ENCODE measurements at regions not wholly inside any gene's neighbourhood (a gene's known extent, or its start where the extent isn't known, plus 50 kb on each side); places are given as distances from the start of the nearest gene placed in this dataset.

DNA sequence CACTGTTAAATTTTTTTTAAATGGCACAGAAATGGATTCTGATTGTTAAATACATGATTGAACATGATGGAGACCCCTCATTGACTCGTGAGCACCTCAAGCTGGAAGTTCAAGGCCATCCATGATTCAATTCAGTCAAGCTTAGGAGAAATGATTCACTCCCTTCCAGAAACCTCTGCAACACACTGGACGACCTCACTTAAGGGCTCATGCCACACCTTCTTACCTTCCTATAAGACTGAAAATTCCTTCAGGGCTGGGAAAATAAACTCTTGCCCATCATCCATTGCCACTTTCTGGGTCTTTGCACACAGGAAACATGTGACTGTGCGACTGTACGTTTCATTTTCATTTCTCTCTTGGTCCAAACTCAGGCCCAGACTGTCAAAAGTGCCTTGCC is 196.4 kb downstream of the TBXT start:
- ChIA-PET CTCF (no interaction called here), POLR2A (no interaction called here)
- TF ChIP-seq TARDBP (IDR thresholded peaks at IDR 0.05) (no peak), FOXM1 (IDR thresholded peaks at IDR 0.05; ENCODE audit: borderline replicate concordance) (no peak), HDGF (IDR thresholded peaks at IDR 0.05; ENCODE audit: borderline replicate concordance) (no peak), CTBP1 (IDR thresholded peaks at IDR 0.05; ENCODE audit: borderline replicate concordance) (no peak), LEF1 (IDR thresholded peaks at IDR 0.05; ENCODE audit: borderline replicate concordance) (no peak), SUZ12 (IDR thresholded peaks at IDR 0.05) (no peak), NFRKB (IDR thresholded peaks at IDR 0.05) (no peak), BHLHE40 (IDR thresholded peaks at IDR 0.05; ENCODE audit: borderline replicate concordance) (no peak), FOXA1 (IDR thresholded peaks at IDR 0.05) (no peak), ARNT (IDR thresholded peaks at IDR 0.05) (no peak), ZNF384 (IDR thresholded peaks at IDR 0.05) (no peak), FOXK2 (IDR thresholded peaks at IDR 0.05) (no peak), SP1 (IDR thresholded peaks at IDR 0.05) (no peak), ELF4 (IDR thresholded peaks at IDR 0.05) (no peak), L3MBTL2 (conservative IDR thresholded peaks at IDR 0.05) (no peak)
- TF ChIP-seq, protein P1, sequence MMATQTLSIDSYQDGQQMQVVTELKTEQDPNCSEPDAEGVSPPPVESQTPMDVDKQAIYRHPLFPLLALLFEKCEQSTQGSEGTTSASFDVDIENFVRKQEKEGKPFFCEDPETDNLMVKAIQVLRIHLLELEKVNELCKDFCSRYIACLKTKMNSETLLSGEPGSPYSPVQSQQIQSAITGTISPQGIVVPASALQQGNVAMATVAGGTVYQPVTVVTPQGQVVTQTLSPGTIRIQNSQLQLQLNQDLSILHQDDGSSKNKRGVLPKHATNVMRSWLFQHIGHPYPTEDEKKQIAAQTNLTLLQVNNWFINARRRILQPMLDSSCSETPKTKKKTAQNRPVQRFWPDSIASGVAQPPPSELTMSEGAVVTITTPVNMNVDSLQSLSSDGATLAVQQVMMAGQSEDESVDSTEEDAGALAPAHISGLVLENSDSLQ (IDR thresholded peaks at IDR 0.05) = no peak
- no peak for DNase-seq (ENCODE audit: extremely low spot score)

DNA sequence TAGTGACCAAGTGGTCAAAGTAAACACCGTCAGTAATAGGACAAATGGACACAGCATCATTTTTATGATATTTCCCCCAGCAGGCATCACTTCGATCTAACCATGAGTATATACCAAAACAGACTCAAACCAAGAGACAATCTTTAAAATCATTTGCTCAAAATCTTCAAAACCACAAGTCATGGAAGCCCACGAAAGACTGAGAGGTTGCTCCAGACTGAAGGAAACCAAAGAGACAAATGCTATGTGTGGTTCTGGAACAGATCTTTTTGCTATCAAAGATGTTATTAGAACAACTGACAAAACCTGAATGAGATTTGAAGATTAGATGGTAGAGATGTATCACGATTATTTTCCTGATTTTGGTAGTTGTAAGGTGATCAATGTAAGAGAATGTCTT is 197.7 kb downstream of the TBXT start:
- TF ChIP-seq BHLHE40 (IDR thresholded peaks at IDR 0.05; ENCODE audit: borderline replicate concordance) (no peak), LEF1 (IDR thresholded peaks at IDR 0.05; ENCODE audit: borderline replicate concordance) (no peak), ARNT (IDR thresholded peaks at IDR 0.05) (no peak), ELF4 (IDR thresholded peaks at IDR 0.05) (no peak), HDGF (IDR thresholded peaks at IDR 0.05; ENCODE audit: borderline replicate concordance) (no peak), TARDBP (IDR thresholded peaks at IDR 0.05) (no peak), FOXM1 (IDR thresholded peaks at IDR 0.05; ENCODE audit: borderline replicate concordance) (no peak), SUZ12 (IDR thresholded peaks at IDR 0.05) (no peak), FOXA1 (IDR thresholded peaks at IDR 0.05) (no peak), NFRKB (IDR thresholded peaks at IDR 0.05) (no peak), FOXK2 (IDR thresholded peaks at IDR 0.05) (no peak), CTBP1 (IDR thresholded peaks at IDR 0.05; ENCODE audit: borderline replicate concordance) (no peak), L3MBTL2 (conservative IDR thresholded peaks at IDR 0.05) (no peak), SP1 (IDR thresholded peaks at IDR 0.05) (no peak), ZNF384 (IDR thresholded peaks at IDR 0.05) (no peak)
- TF ChIP-seq, protein P1 (IDR thresholded peaks at IDR 0.05) = no peak
- DNase-seq (ENCODE audit: extremely low spot score) = no peak
- CTCF ChIA-PET = no interaction called here
- POLR2A ChIA-PET = no interaction called here

DNA sequence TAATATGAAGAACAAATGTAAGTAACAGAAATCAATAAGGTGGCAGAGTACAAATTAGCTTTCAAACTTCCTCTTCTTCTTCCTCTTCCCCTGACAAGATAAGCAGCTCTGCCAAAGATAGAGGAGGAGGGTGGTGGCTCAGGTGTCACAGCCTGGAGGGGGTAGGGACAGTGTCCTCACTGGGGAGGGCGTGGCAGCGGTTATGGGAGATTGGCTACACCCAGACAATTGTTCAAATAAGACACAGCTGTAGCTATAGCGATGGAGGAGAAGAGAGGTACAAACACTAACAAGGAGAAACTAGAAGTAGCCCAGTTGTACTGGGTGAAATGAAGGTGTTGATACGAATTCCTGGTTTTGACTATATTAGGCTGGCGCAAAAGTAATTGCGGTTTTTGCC is 198.5 kb downstream of the TBXT start:
- POLR2A ChIA-PET = no interaction called here
- DNase-seq (ENCODE audit: extremely low spot score) = no peak
- CTCF ChIA-PET = no interaction called here
- no peak for TF ChIP-seq BHLHE40 (IDR thresholded peaks at IDR 0.05; ENCODE audit: borderline replicate concordance)
- TF ChIP-seq ELF4 (IDR thresholded peaks at IDR 0.05) = no peak
- no peak for TF ChIP-seq NFRKB (IDR thresholded peaks at IDR 0.05)
- TF ChIP-seq FOXA1 (IDR thresholded peaks at IDR 0.05) = no peak
- TF ChIP-seq ZNF384 (IDR thresholded peaks at IDR 0.05) = no peak
- TF ChIP-seq, protein P1 (IDR thresholded peaks at IDR 0.05) = no peak
- TF ChIP-seq LEF1 (IDR thresholded peaks at IDR 0.05; ENCODE audit: borderline replicate concordance) = no peak
- no peak for TF ChIP-seq FOXK2 (IDR thresholded peaks at IDR 0.05)
- TF ChIP-seq FOXM1 (IDR thresholded peaks at IDR 0.05; ENCODE audit: borderline replicate concordance) = no peak
- no peak for TF ChIP-seq L3MBTL2 (conservative IDR thresholded peaks at IDR 0.05)

DNA sequence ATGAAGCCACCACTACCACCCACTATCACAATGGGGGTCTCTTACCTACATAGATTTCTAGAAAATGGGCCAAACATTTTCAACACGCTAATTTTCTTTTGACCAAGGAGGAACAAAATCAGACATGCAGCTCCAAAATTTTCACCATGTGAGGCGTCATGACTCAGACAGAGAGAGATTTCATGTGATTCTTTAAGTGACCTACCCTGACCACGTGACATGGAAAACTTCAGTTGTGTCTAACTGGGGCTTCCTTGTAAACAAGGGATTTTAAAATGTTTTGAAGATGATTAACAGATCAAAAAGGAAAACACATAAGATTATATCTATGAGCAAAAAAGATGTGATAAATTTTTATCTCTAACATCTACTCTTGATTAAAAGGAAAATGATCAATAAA is 199.2 kb downstream of the TBXT start:
- ChIA-PET CTCF (no interaction called here), POLR2A (no interaction called here)
- no peak for DNase-seq (ENCODE audit: extremely low spot score)
- no peak for TF ChIP-seq CTBP1 (IDR thresholded peaks at IDR 0.05; ENCODE audit: borderline replicate concordance)
- TF ChIP-seq FOXM1 (IDR thresholded peaks at IDR 0.05; ENCODE audit: borderline replicate concordance) = no peak
- no peak for TF ChIP-seq ARNT (IDR thresholded peaks at IDR 0.05)
- TF ChIP-seq ZNF384 (IDR thresholded peaks at IDR 0.05) = no peak
- no peak for TF ChIP-seq BHLHE40 (IDR thresholded peaks at IDR 0.05; ENCODE audit: borderline replicate concordance)
- no peak for TF ChIP-seq ELF4 (IDR thresholded peaks at IDR 0.05)
- no peak for TF ChIP-seq LEF1 (IDR thresholded peaks at IDR 0.05; ENCODE audit: borderline replicate concordance)
- no peak for TF ChIP-seq FOXK2 (IDR thresholded peaks at IDR 0.05)
- TF ChIP-seq HDGF (IDR thresholded peaks at IDR 0.05; ENCODE audit: borderline replicate concordance) = no peak
- TF ChIP-seq FOXA1 (IDR thresholded peaks at IDR 0.05) = no peak
- no peak for TF ChIP-seq L3MBTL2 (conservative IDR thresholded peaks at IDR 0.05)

DNA sequence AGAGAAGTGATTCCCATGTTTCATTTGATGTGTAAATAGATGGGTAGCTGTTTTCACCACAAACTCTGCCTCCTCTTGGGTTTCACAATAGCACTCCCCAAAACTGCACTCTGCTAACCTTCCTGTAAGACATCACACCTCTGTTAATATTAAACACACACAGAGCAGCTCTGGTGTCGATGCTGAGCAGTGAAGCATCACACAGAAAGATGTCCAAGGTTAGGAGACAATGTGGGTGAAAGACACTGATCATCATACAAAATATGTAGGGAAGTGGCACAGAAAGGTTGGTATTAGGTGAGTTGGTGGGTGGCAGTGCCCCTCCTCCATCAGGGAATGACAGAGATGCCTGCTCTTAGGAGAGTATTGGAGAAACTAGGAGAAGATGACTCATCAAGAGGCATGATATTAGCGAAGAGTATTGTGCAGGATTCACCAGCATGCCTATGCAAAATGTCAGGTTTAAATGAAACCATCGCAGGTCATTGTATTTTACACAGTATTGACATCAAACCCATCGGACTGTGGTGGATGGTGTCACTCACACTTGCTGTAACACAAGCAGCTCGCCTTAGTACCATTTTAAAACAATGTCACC is 199.7 kb downstream of the TBXT start:
- ChIA-PET CTCF (no interaction called here), POLR2A (no interaction called here)
- no peak for DNase-seq (ENCODE audit: extremely low spot score)
- TF ChIP-seq FOXM1 (IDR thresholded peaks at IDR 0.05; ENCODE audit: borderline replicate concordance) (no peak), FOXK2 (IDR thresholded peaks at IDR 0.05) (no peak), ELF4 (IDR thresholded peaks at IDR 0.05) (no peak), SUZ12 (IDR thresholded peaks at IDR 0.05) (no peak), SP1 (IDR thresholded peaks at IDR 0.05) (no peak)

DNA sequence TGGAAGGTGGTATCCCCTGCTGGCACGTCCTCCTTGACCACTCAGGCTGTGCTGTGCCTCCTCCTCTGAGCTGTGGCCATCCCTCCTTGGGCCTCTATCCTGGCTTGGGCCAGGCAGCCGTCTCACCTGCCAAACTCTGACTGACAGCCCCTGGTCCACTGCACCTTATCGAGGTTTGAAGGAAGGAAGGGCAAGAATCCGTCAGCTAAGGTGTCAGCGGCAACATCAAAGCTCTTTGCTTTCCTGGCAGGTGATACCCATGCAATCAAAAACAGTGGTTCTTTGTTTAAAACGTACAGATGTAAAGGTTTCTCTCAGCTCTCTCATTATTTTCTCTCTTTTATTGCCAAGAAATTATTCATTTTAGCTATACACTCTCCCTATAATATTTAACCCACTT is 203.9 kb downstream of the TBXT start:
- POLR2A ChIA-PET = no interaction called here
- CTCF ChIA-PET = interaction anchor here (0.8 kb wide), 1 partner anchor 74 kb away, joined by 3 read pairs; no protein-coding TSS in a partner anchor
- TF ChIP-seq LEF1 (IDR thresholded peaks at IDR 0.05; ENCODE audit: borderline replicate concordance) (no peak), FOXK2 (IDR thresholded peaks at IDR 0.05) (no peak), CTBP1 (IDR thresholded peaks at IDR 0.05; ENCODE audit: borderline replicate concordance) (no peak), BHLHE40 (IDR thresholded peaks at IDR 0.05; ENCODE audit: borderline replicate concordance) (no peak), ARNT (IDR thresholded peaks at IDR 0.05) (no peak), FOXA1 (IDR thresholded peaks at IDR 0.05) (no peak), SUZ12 (IDR thresholded peaks at IDR 0.05) (no peak), ELF4 (IDR thresholded peaks at IDR 0.05) (no peak), SP1 (IDR thresholded peaks at IDR 0.05) (no peak), TARDBP (IDR thresholded peaks at IDR 0.05) (no peak), ZNF384 (IDR thresholded peaks at IDR 0.05) (no peak)
- TF ChIP-seq, protein P1 (IDR thresholded peaks at IDR 0.05) = no peak
- no peak for DNase-seq (ENCODE audit: extremely low spot score)

Data from HEK293T (cell line).